ENCODE measurements at regions not wholly inside any gene's neighbourhood (a gene's known extent, or its start where the extent isn't known, plus 50 kb on each side); places are given as distances from the start of the nearest gene placed in this dataset.
A peak's percentile ranks its signal among the peaks of the same experiment; 100 is the strongest.

- peak overlapping the region; percentile 21 for H3K9ac ChIP-seq (ENCODE audit: low read length)
- ChIA-PET POLR2A (no interaction called here), CTCF (interaction anchor here (0.7 to 1.0 kb wide), 3 partner anchors 12 to 68 kb away, joined by 3 to 9 read pairs (median 4); no protein-coding TSS in a partner anchor), RAD21 (ENCODE audit: low non-redundant PET in 1 of 2, low total read pairs in 2 of 2, uncharacterized antibody in 2 of 2, unreplicated experiment in 2 of 2) (no interaction called here)
- no peaks in the 10 kb centered on the region for H3K27me3 ChIP-seq (ENCODE audit: insufficient read depth, low read length)
- no peaks in the 10 kb centered on the region for H3K36me3 ChIP-seq (ENCODE audit: control insufficient read depth in 1 of 2, insufficient read depth in 2 of 2, low read length in 2 of 2)
- H3K4me1 ChIP-seq (ENCODE audit: control insufficient read depth in 1 of 2, insufficient read depth in 2 of 2, low read length in 2 of 2) = peaks cover 0 to 22% of the 10 kb centered on the region in 2 experiments; a peak in 3 of 4 replicates
- intact Hi-C loops (cut with micrococcal nuclease) = no loop called here
- H3K9me2 ChIP-seq (ENCODE audit: insufficient read depth) = no peaks in the 10 kb centered on the region
- no peaks in the 10 kb centered on the region for H4K20me1 ChIP-seq (ENCODE audit: insufficient read depth)
- TF ChIP-seq SIN3A (IDR thresholded peaks at IDR 0.05; ENCODE audit: low read depth) (no peak), TCF7L2 (IDR thresholded peaks at IDR 0.05; ENCODE audit: borderline replicate concordance, extremely low read depth, insufficient read depth, insufficient read length) (no peak), ZBTB33 (IDR thresholded peaks at IDR 0.05; ENCODE audit: extremely low read depth, insufficient replicate concordance, low read length) (no peak), SP1 (IDR thresholded peaks at IDR 0.05; ENCODE audit: low read depth) (no peak), POLR2A (IDR thresholded peaks at IDR 0.05; ENCODE audit: borderline replicate concordance, extremely low read depth, insufficient read depth, insufficient read length) (no peak), ELF1 (IDR thresholded peaks at IDR 0.05; ENCODE audit: borderline replicate concordance, low read depth) (no peak), EGR1 (IDR thresholded peaks at IDR 0.05; ENCODE audit: low read depth) (no peak), ZNF274 (IDR thresholded peaks at IDR 0.05; ENCODE audit: low read depth, low read length) (no peak), ATF3 (IDR thresholded peaks at IDR 0.05) (no peak), CTCF (IDR thresholded peaks at IDR 0.05 in 2 of 3, conservative IDR thresholded peaks at IDR 0.05 in 1 of 3; ENCODE audit: borderline replicate concordance in 1 of 3, insufficient read depth in 1 of 3, low read depth in 2 of 3, low read length in 2 of 3) (no peak), FOSL1 (IDR thresholded peaks at IDR 0.05; ENCODE audit: low read depth) (no peak), YY1 (IDR thresholded peaks at IDR 0.05; ENCODE audit: extremely low read depth, insufficient replicate concordance, low read depth, low read length) (no peak), MAX (IDR thresholded peaks at IDR 0.05) (no peak), REST (IDR thresholded peaks at IDR 0.05; ENCODE audit: low read depth) (no peak), POLR2AphosphoS5 (IDR thresholded peaks at IDR 0.05; ENCODE audit: low read depth, low read length) (no peak), SRF (IDR thresholded peaks at IDR 0.05; ENCODE audit: low read depth) (no peak), CBX3 (IDR thresholded peaks at IDR 0.05; ENCODE audit: low read depth) (no peak)
- peak overlapping the region; percentile 13 for H2AFZ ChIP-seq (ENCODE audit: low read depth, low read length, poor library complexity, severe bottlenecking)
- DNase-seq (ENCODE audit: low read depth, low spot score) (no peak), ATAC-seq (no peak)
- H3K9me3 ChIP-seq (ENCODE audit: control insufficient read depth in 1 of 2, insufficient read depth in 1 of 2, low read depth in 1 of 2, low read length in 2 of 2) = no peaks in the 10 kb centered on the region
- H3K4me2 ChIP-seq (ENCODE audit: low read length) = peak overlapping the region; percentile 55
- H3K27ac ChIP-seq (ENCODE audit: low read depth, low read length) = no peak overlapping the region
- no peak overlapping the region for H3K4me3 ChIP-seq (replicated peaks in 1 of 2; ENCODE audit: low read depth in 1 of 2, low read length in 2 of 2)
- no TSS peak for BruUV-seq (replicated peaks)
- no peaks in the 10 kb centered on the region for H3K79me2 ChIP-seq (ENCODE audit: insufficient read depth, low read length)
Observed at GRCh38 chr15:66863390-66864085, 161.5 kb downstream of the SMAD6 start.
